ENCODE measurements at regions not wholly inside any gene's neighbourhood (a gene's known extent, or its start where the extent isn't known, plus 50 kb on each side); places are given as distances from the start of the nearest gene placed in this dataset.

DNA sequence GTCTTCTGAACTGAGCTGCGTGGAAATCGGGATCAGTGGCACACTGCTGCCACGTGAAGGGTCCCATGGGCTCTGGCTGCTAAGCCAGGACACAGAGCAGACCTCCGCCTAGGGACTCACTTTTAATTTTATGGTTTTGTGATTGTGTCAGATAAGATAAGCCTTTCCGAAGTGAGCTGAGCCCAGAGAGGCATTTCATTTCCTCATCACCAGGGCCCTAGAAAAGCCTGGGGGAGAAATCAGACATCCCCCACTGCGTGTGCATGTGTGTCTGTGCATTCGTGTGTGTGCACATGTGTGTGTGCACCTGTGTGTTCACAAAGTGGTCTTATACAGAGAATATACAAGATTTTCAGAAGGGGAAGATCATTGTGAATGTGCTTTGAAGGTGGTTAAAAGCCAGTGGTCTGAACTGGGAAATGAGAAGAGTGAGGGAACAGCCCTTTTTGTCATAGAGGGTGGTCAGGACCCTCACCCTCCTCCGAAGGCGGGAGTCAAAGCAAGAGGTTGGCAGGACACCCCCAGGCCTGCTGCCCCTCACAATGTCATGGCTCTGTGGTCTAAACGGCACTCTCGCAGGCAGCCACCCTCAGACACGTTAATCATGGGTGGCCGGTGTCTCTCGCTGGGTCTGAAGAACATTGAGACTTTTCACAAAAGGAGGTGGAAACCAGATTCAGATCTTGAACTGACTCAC, 176.1 kb upstream of the PFKP start:
- TF ChIP-seq, protein P1, sequence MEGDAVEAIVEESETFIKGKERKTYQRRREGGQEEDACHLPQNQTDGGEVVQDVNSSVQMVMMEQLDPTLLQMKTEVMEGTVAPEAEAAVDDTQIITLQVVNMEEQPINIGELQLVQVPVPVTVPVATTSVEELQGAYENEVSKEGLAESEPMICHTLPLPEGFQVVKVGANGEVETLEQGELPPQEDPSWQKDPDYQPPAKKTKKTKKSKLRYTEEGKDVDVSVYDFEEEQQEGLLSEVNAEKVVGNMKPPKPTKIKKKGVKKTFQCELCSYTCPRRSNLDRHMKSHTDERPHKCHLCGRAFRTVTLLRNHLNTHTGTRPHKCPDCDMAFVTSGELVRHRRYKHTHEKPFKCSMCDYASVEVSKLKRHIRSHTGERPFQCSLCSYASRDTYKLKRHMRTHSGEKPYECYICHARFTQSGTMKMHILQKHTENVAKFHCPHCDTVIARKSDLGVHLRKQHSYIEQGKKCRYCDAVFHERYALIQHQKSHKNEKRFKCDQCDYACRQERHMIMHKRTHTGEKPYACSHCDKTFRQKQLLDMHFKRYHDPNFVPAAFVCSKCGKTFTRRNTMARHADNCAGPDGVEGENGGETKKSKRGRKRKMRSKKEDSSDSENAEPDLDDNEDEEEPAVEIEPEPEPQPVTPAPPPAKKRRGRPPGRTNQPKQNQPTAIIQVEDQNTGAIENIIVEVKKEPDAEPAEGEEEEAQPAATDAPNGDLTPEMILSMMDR (IDR thresholded peaks at IDR 0.05 in 8 of 11, conservative IDR thresholded peaks at IDR 0.05 in 3 of 11) = no peak
- no peak for TF ChIP-seq POLR2AphosphoS5 (IDR thresholded peaks at IDR 0.05)

Data from spleen (tissue), 7 donors.